DOHH2 (cell line): ENCODE measurements at regions not wholly inside any gene's neighbourhood (a gene's known extent, or its start where the extent isn't known, plus 50 kb on each side); places are given as distances from the start of the nearest gene placed in this dataset.

Experiments used
- H3F3A ChIP-seq: fragments of 200-600 bp; sonication (generic), shearing (Covaris generic); 2 replicates; pipeline ENCODE4 v1.6.0; 2016; ENCODE audit warnings: antibody characterized with exemption, mild to moderate bottlenecking; ENCODE audit not compliant: control insufficient read depth, insufficient read depth
- H3K27ac ChIP-seq: fragments of 200-600 bp; sonication (generic); 2 replicates; pipeline ENCODE4 v1.5.1; 2014; ENCODE audit warnings: low read depth, mild to moderate bottlenecking, low read length, moderate library complexity
- H3K27me3 ChIP-seq: fragments of 200-600 bp; sonication (generic); 2 replicates; pipeline ENCODE4 v1.6.1; 2014; ENCODE audit warnings: mild to moderate bottlenecking, low read length, mixed read lengths; ENCODE audit not compliant: control insufficient read depth
- H3K36me3 ChIP-seq: fragments of 200-600 bp; sonication (generic); 2 replicates; pipeline ENCODE4 v1.6.1; 2014; ENCODE audit warnings: mild to moderate bottlenecking, low read length, moderate library complexity, mixed read lengths; ENCODE audit not compliant: control insufficient read depth
- H3K4me1 ChIP-seq: fragments of 200-600 bp; sonication (generic); 2 replicates; pipeline ENCODE4 v1.6.1; 2014; ENCODE audit warnings: mild to moderate bottlenecking, low read length, mixed read lengths; ENCODE audit not compliant: control insufficient read depth
- H3K4me2 ChIP-seq: fragments of 200-600 bp; sonication (generic); 2 replicates; pipeline ENCODE4 v1.6.0; 2014; ENCODE audit warnings: mild to moderate bottlenecking, low read length, moderate library complexity
- H3K4me3 ChIP-seq: fragments of 200-600 bp; sonication (generic); 2 replicates; pipeline ENCODE4 v1.5.1; 2014; ENCODE audit warnings: mild to moderate bottlenecking, low read length, mixed read lengths
- H3K79me2 ChIP-seq: fragments of 200-600 bp; sonication (generic); 2 replicates; pipeline ENCODE4 v1.6.1; 2014; ENCODE audit warnings: mild to moderate bottlenecking, low read length, mixed read lengths; ENCODE audit not compliant: control insufficient read depth
- H3K9me2 ChIP-seq: fragments of 200-600 bp; sonication (generic); replicated peaks from 2 replicates; pipeline ENCODE4 v1.6.1; 2014; ENCODE audit warnings: mild to moderate bottlenecking, low read length, mixed read lengths; ENCODE audit not compliant: control insufficient read depth
- H3K9me3 ChIP-seq: fragments of 200-600 bp; sonication (generic); 2 replicates; pipeline ENCODE4 v1.6.1; 2014; ENCODE audit warnings: antibody characterized with exemption, low read length, mixed read lengths; ENCODE audit not compliant: control insufficient read depth, insufficient read depth
- H4K20me1 ChIP-seq: fragments of 200-600 bp; sonication (generic); 2 replicates; pipeline ENCODE4 v1.6.0; 2014; ENCODE audit warnings: low read depth, mild to moderate bottlenecking, antibody characterized with exemption, low read length, moderate library complexity; ENCODE audit not compliant: control insufficient read depth, insufficient read depth
- EZH2phosphoT487 ChIP-seq: fragments of 200-600 bp; sonication (generic); IDR thresholded peaks from 2 replicates; pipeline ENCODE4 v1.6.1; 2017; ENCODE audit warnings: borderline replicate concordance, mild to moderate bottlenecking, antibody characterized with exemption, low read length, moderate library complexity, mixed read lengths
- TF ChIP-seq, protein P1 (sequence below): fragments of 200-600 bp; sonication (generic); IDR thresholded peaks from one replicate; pipeline ENCODE4 v1.5.1; 2014; ENCODE audit warnings: antibody characterized with exemption, mild to moderate bottlenecking, low read depth, low read length; ENCODE audit not compliant: poor library complexity, severe bottlenecking

DNA sequence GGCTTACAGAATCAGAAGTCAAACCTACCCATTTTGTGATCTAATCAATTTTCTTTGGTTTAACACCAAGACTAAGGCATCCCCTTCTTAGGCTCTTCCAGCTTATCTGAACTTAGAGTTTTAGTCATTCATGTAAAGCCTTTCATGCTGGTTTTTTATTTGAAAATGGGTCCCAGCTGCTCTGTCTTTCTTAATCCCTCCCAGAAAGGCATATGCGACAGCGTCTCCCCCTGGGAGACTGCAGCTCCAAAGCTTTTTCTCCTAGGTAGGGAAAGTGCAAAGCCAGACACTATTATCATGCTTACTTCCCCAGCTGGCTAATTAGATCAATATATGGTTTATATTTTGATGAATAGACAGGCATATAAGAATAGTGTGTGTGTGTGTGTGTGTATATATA lies 96.6 kb upstream of the E2F7 start:
- H3F3A ChIP-seq = no peaks in the 10 kb centered on the region
- H4K20me1 ChIP-seq = no peaks in the 10 kb centered on the region
- TF ChIP-seq EZH2phosphoT487 = no peak
- TF ChIP-seq, protein P1, sequence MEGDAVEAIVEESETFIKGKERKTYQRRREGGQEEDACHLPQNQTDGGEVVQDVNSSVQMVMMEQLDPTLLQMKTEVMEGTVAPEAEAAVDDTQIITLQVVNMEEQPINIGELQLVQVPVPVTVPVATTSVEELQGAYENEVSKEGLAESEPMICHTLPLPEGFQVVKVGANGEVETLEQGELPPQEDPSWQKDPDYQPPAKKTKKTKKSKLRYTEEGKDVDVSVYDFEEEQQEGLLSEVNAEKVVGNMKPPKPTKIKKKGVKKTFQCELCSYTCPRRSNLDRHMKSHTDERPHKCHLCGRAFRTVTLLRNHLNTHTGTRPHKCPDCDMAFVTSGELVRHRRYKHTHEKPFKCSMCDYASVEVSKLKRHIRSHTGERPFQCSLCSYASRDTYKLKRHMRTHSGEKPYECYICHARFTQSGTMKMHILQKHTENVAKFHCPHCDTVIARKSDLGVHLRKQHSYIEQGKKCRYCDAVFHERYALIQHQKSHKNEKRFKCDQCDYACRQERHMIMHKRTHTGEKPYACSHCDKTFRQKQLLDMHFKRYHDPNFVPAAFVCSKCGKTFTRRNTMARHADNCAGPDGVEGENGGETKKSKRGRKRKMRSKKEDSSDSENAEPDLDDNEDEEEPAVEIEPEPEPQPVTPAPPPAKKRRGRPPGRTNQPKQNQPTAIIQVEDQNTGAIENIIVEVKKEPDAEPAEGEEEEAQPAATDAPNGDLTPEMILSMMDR = no peak
- no peaks in the 10 kb centered on the region for H3K9me3 ChIP-seq
- H3K27ac ChIP-seq = no peak overlapping the region
- no peak overlapping the region for H3K4me2 ChIP-seq
- no peaks in the 10 kb centered on the region for H3K36me3 ChIP-seq
- no peaks in the 10 kb centered on the region for H3K27me3 ChIP-seq
- H3K9me2 ChIP-seq = no peaks in the 10 kb centered on the region
- H3K79me2 ChIP-seq = no peaks in the 10 kb centered on the region
- no peak overlapping the region for H3K4me3 ChIP-seq
- H3K4me1 ChIP-seq = no peaks in the 10 kb centered on the region

DNA sequence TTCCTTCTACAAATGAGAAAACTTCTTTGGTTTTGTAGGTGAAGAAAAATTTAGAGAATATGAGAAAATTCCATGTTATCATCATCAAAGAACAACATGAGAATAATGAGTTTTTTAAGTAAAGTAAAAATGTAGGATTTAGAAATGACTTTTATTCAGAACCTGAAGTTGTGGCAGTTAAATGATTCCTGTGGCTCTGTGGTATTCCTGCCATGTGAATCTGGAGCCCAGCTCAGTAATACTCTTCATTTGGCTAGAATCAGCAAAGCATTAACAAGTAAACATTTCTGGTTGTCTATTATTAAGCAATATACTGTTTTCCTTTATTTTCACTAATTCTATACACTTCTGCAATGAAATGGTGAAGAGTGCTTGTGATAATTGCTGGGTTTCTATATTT lies 95.6 kb upstream of the E2F7 start:
- Histone ChIP-seq H3K27ac (no peak overlapping the region), H3K4me1 (no peaks in the 10 kb centered on the region), H3K4me3 (no peak overlapping the region), H3K9me3 (no peaks in the 10 kb centered on the region), H3K79me2 (no peaks in the 10 kb centered on the region), H3K9me2 (no peaks in the 10 kb centered on the region), H3F3A (no peaks in the 10 kb centered on the region), H3K27me3 (no peaks in the 10 kb centered on the region), H3K4me2 (no peak overlapping the region), H4K20me1 (no peaks in the 10 kb centered on the region), H3K36me3 (no peaks in the 10 kb centered on the region)
- TF ChIP-seq, protein P1 = no peak
- no peak for TF ChIP-seq EZH2phosphoT487

DNA sequence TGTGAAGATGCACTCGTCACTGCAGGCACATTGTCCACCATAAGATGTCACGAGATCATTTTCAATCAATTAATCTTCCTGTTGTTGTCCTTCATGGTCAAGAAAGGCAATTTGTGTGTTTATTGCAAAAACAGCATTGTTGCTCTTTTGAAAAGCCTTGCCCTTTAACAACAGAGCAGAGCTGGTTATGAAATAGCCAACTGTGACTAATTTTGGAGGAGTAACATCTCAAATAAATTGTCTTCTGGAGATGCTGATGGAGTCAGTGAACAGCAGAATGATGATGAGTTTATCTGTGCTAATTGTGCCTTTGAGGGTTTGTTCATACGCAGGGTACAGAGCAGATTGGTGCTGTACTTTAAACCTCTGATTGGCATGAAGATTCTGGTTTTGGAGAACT lies 88.3 kb upstream of the E2F7 start:
- Histone ChIP-seq H3K9me2 (no peaks in the 10 kb centered on the region), H3K4me1 (no peaks in the 10 kb centered on the region), H3K36me3 (no peaks in the 10 kb centered on the region), H3K79me2 (no peaks in the 10 kb centered on the region), H4K20me1 (no peaks in the 10 kb centered on the region), H3K27me3 (no peaks in the 10 kb centered on the region), H3K9me3 (no peaks in the 10 kb centered on the region), H3K27ac (no peak overlapping the region), H3K4me3 (no peak overlapping the region), H3F3A (no peaks in the 10 kb centered on the region), H3K4me2 (no peak overlapping the region)
- TF ChIP-seq EZH2phosphoT487 = no peak
- TF ChIP-seq, protein P1 = no peak

DNA sequence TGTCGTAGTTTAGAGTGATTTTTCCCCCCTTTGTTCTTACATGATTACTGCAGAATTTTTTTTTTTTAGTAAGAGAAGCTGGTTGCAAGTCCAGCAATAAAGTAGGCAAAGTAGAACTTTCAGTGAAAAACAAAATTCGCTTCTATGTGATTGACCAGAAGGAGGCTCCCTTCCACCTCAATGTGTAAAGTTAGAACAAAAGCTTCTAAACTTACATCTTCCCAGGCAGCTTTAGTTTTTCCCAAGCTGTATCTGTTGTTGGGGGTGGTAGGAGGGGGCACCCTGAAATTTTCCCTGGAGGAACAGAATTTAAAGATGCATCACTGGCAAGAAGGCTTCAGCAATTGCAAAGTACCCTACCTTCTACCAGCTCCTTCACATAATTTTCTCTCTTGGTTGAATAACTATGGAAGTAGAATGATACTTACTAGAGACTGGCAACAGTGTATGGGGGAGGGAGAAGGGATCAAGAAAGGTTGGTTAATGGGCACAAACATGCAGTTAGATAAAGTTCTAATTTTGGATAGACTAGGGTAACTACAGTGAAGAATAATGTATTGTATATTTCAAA lies 87.3 kb upstream of the E2F7 start:
- no peak for TF ChIP-seq EZH2phosphoT487
- TF ChIP-seq, protein P1 = peak; percentile 22
- Histone ChIP-seq H4K20me1 (no peaks in the 10 kb centered on the region), H3K4me1 (no peaks in the 10 kb centered on the region), H3K79me2 (no peaks in the 10 kb centered on the region), H3F3A (no peaks in the 10 kb centered on the region), H3K27ac (no peak overlapping the region), H3K9me3 (no peaks in the 10 kb centered on the region), H3K4me3 (no peak overlapping the region), H3K9me2 (no peaks in the 10 kb centered on the region), H3K27me3 (no peaks in the 10 kb centered on the region), H3K4me2 (no peak overlapping the region), H3K36me3 (no peaks in the 10 kb centered on the region)
